ENCODE measurements at regions not wholly inside any gene's neighbourhood (a gene's known extent, or its start where the extent isn't known, plus 50 kb on each side); places are given as distances from the start of the nearest gene placed in this dataset.

DNA sequence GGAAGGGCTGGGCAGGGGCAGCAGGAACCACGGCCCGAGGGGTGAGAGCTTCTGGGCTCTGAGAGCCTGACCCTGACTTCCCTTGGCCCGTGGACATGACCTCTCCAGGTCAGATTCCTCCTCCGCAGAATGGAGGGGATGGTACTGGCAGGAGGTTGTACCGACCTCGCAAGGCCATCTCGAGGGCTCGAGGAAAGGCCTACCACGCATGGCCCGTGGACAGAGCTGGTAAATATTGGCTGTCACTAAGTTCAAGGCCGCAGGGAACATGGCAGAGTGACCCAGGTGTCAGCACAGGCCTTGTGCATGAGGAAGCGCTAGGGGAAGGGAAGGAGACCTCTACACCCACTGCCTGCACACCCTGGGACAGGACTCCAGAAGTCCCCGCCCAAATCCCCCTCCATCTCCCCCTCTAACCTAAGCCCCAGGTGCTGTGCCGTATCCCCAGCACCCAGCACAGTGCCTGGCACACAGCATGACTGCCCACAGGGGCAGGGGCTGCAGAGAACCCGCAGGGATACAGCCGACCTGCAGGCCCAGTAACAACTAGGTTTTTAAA is 54.9 kb upstream of the PPP2R5C start:
- Histone ChIP-seq H3K36me3 (ENCODE audit: control insufficient read depth, insufficient read depth, low read length) (no peaks in the 10 kb centered on the region), H3K9me3 (ENCODE audit: control insufficient read depth, low read depth, low read length) (no peaks in the 10 kb centered on the region), H3K4me1 (ENCODE audit: control insufficient read depth, insufficient read depth, low read length) (peaks cover 18% of the 10 kb centered on the region), H3K4me3 (ENCODE audit: low read length) (no peak overlapping the region), H3K27ac (ENCODE audit: low read length) (no peak overlapping the region), H3K27me3 (ENCODE audit: control insufficient read depth, insufficient read depth, low read length) (peaks cover 24% of the 10 kb centered on the region)
- DNase-seq: peak in 1 of 2 donors; percentile 15
- no CpG with 5 or more reads among the region's 16 CpGs for WGBS (ENCODE audit: insufficient coverage, low lambda C conversion rate)

DNA sequence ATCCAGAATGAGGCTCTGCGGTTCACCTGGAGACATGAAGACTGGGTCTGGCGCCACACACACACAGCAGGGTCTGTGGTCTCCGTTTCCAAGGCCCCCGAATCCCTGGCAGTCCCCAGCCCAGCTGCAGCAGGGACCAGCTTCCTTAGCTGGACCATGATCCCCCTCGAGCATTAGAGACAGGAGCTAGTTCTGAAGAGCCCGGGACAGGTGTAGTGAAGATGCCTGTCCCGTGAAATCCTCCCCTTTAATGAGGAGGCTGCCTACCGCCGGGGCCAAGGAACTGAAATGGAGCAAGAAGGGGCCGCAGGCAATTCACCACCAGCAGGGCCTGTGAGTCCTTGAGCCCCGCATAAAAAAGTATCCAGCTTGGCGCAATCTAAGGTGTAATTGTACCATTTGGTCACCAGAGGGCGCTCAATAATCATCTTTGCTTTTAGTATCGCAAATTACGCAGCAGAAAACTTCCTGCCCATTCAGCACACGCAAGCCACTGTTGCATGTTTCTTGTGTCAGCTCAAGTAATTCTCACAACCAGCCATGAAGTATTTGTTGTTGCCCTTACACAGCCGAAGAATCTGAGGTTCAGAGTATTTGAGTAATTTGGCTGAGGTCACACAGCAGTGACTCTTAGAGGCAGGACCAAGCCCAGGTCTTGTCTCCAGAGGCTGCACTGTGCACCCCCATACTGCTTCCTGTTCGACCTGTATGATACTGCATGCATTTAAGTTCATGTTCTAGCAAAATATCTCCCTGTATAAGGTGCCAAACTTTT is 54.3 kb upstream of the PPP2R5C start:
- H3K9me3 ChIP-seq (ENCODE audit: control insufficient read depth, low read depth, low read length): no peaks in the 10 kb centered on the region
- peak; percentile 77 to 84 for DNase-seq
- no CpG with 5 or more reads among the region's 18 CpGs for WGBS (ENCODE audit: insufficient coverage, low lambda C conversion rate)
- no peaks in the 10 kb centered on the region for H3K36me3 ChIP-seq (ENCODE audit: control insufficient read depth, insufficient read depth, low read length)
- no peak overlapping the region for H3K4me3 ChIP-seq (ENCODE audit: low read length)
- peaks cover 18% of the 10 kb centered on the region for H3K4me1 ChIP-seq (ENCODE audit: control insufficient read depth, insufficient read depth, low read length)
- H3K27me3 ChIP-seq (ENCODE audit: control insufficient read depth, insufficient read depth, low read length): peaks cover 18% of the 10 kb centered on the region
- no peak overlapping the region for H3K27ac ChIP-seq (ENCODE audit: low read length)

GRCh38 chr14:101707863-101708620 is 53.5 kb upstream of the PPP2R5C start:
- peak overlapping the region; percentile 9 for H3K27ac ChIP-seq (ENCODE audit: low read length)
- WGBS (ENCODE audit: insufficient coverage, low lambda C conversion rate): no CpG with 5 or more reads among the region's 12 CpGs
- H3K4me1 ChIP-seq (ENCODE audit: control insufficient read depth, insufficient read depth, low read length): peaks cover 18% of the 10 kb centered on the region
- H3K27me3 ChIP-seq (ENCODE audit: control insufficient read depth, insufficient read depth, low read length): peaks cover 13% of the 10 kb centered on the region
- no peaks in the 10 kb centered on the region for H3K9me3 ChIP-seq (ENCODE audit: control insufficient read depth, low read depth, low read length)
- DNase-seq: peak; percentile 64 to 81
- H3K36me3 ChIP-seq (ENCODE audit: control insufficient read depth, insufficient read depth, low read length): no peaks in the 10 kb centered on the region
- no peak overlapping the region for H3K4me3 ChIP-seq (ENCODE audit: low read length)

GRCh38 chr14:101708853-101709532 is 52.5 kb upstream of the PPP2R5C start:
- H3K4me3 ChIP-seq (ENCODE audit: low read length): no peak overlapping the region
- 90% methylated on average over 2 of the region's 18 CpGs for WGBS (ENCODE audit: insufficient coverage, low lambda C conversion rate)
- no peak for DNase-seq
- peaks cover 12% of the 10 kb centered on the region for H3K27me3 ChIP-seq (ENCODE audit: control insufficient read depth, insufficient read depth, low read length)
- H3K9me3 ChIP-seq (ENCODE audit: control insufficient read depth, low read depth, low read length): no peaks in the 10 kb centered on the region
- no peaks in the 10 kb centered on the region for H3K36me3 ChIP-seq (ENCODE audit: control insufficient read depth, insufficient read depth, low read length)
- H3K4me1 ChIP-seq (ENCODE audit: control insufficient read depth, insufficient read depth, low read length): peaks cover 18% of the 10 kb centered on the region
- H3K27ac ChIP-seq (ENCODE audit: low read length): no peak overlapping the region

- Histone ChIP-seq H3K27ac (ENCODE audit: low read length) (no peak overlapping the region), H3K36me3 (ENCODE audit: control insufficient read depth, insufficient read depth, low read length) (no peaks in the 10 kb centered on the region), H3K9me3 (ENCODE audit: control insufficient read depth, low read depth, low read length) (no peaks in the 10 kb centered on the region), H3K4me1 (ENCODE audit: control insufficient read depth, insufficient read depth, low read length) (peaks cover 18% of the 10 kb centered on the region), H3K27me3 (ENCODE audit: control insufficient read depth, insufficient read depth, low read length) (peaks cover 7% of the 10 kb centered on the region), H3K4me3 (ENCODE audit: low read length) (no peak overlapping the region)
- DNase-seq: no peak
- no CpG with 5 or more reads among the region's 11 CpGs for WGBS (ENCODE audit: insufficient coverage, low lambda C conversion rate)
Observed at GRCh38 chr14:101709533-101709881, 52.0 kb upstream of the PPP2R5C start.

GRCh38 chr14:101709962-101710931 is 51.3 kb upstream of the PPP2R5C start:
- DNase-seq: peak in 1 of 2 donors; percentile 22
- Histone ChIP-seq H3K27me3 (ENCODE audit: control insufficient read depth, insufficient read depth, low read length) (peaks cover 4% of the 10 kb centered on the region), H3K36me3 (ENCODE audit: control insufficient read depth, insufficient read depth, low read length) (no peaks in the 10 kb centered on the region), H3K4me1 (ENCODE audit: control insufficient read depth, insufficient read depth, low read length) (peaks cover 18% of the 10 kb centered on the region), H3K4me3 (ENCODE audit: low read length) (no peak overlapping the region), H3K9me3 (ENCODE audit: control insufficient read depth, low read depth, low read length) (no peaks in the 10 kb centered on the region), H3K27ac (ENCODE audit: low read length) (no peak overlapping the region)
- WGBS (ENCODE audit: insufficient coverage, low lambda C conversion rate): no CpG with 5 or more reads among the region's 10 CpGs

DNA sequence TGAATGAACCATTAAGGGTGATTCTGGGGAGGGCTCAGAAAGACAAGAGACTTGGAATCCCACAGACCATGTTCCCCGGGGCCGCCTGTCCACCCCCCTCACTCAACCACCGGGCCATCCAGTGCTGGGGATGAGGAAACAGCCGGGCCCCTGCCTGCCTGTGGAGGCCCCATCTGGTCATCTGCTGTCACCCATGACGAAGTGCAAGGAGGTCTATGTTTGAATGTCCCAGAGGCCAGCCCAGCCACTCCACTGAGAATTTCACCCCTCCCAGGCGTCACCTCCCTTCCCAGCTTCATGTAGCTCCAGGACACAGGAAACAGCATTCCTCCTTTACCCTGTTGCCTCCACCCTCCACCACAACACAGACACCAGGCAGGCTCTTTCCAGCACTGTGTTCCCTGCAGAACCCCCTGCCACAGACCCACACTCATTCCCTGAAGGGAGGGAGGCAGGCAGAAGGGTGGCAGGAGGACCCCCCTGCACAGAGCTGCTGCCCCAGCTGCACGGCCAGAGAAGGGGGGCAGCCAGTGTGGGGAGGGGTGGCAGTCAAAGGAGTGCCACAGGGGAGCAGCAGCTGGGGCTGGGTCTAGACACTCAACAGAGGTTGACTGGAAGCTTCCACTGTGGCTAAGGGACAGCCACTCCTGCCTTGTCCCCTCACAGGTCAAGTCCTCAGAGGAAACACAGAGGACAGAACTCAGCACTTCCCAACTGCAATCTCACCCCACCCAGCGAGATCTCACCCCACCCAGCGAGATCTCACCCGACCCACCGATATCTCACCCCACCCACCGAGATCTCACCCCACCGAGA is 50.3 kb upstream of the PPP2R5C start:
- Histone ChIP-seq H3K9me3 (ENCODE audit: control insufficient read depth, low read depth, low read length) (peaks cover 1% of the 10 kb centered on the region), H3K36me3 (ENCODE audit: control insufficient read depth, insufficient read depth, low read length) (no peaks in the 10 kb centered on the region), H3K4me3 (ENCODE audit: low read length) (no peak overlapping the region), H3K27ac (ENCODE audit: low read length) (no peak overlapping the region), H3K4me1 (ENCODE audit: control insufficient read depth, insufficient read depth, low read length) (peaks cover 17% of the 10 kb centered on the region), H3K27me3 (ENCODE audit: control insufficient read depth, insufficient read depth, low read length) (no peaks in the 10 kb centered on the region)
- DNase-seq: peak in 1 of 2 donors; percentile 21
- no CpG with 5 or more reads among the region's 13 CpGs for WGBS (ENCODE audit: insufficient coverage, low lambda C conversion rate)
